ENCODE measurements at regions not wholly inside any gene's neighbourhood (a gene's known extent, or its start where the extent isn't known, plus 50 kb on each side); places are given as distances from the start of the nearest gene placed in this dataset.
"Not testable (repeated sequence)": the region's sequence is repeated elsewhere in the genome, so short reads cannot be mapped to it uniquely, and the experiment has no call there.

DNA sequence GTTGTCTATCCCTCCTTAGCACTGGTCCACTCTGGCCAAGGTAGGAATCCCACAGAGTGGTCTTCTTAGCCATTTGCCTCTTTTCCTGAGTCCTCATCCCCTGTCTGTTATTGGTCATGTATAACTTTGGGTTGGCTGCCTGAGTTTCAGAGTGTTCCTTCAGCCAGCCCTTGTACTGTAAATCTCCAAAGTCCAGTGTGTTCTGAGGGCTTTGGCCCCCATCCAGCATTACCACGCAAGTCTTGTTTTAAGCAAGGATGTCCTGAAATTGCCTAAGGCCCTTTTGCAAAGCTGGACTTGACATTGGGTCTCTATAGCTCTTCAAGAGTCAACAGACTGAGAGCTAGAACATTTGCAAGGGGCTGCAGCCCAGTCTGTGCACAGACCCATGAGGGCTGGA, 52.5 kb upstream of the MTLN start:
- TF ChIP-seq, protein P1, sequence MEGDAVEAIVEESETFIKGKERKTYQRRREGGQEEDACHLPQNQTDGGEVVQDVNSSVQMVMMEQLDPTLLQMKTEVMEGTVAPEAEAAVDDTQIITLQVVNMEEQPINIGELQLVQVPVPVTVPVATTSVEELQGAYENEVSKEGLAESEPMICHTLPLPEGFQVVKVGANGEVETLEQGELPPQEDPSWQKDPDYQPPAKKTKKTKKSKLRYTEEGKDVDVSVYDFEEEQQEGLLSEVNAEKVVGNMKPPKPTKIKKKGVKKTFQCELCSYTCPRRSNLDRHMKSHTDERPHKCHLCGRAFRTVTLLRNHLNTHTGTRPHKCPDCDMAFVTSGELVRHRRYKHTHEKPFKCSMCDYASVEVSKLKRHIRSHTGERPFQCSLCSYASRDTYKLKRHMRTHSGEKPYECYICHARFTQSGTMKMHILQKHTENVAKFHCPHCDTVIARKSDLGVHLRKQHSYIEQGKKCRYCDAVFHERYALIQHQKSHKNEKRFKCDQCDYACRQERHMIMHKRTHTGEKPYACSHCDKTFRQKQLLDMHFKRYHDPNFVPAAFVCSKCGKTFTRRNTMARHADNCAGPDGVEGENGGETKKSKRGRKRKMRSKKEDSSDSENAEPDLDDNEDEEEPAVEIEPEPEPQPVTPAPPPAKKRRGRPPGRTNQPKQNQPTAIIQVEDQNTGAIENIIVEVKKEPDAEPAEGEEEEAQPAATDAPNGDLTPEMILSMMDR (IDR thresholded peaks at IDR 0.05) = not testable (repeated sequence)
- not testable (repeated sequence) for TF ChIP-seq POLR2A (IDR thresholded peaks at IDR 0.05)

Measured in right lobe of liver (tissue), 4 donors.